Keratinocyte (primary cell): ENCODE measurements at regions not wholly inside any gene's neighbourhood (a gene's known extent, or its start where the extent isn't known, plus 50 kb on each side); places are given as distances from the start of the nearest gene placed in this dataset.

Experiments used
- DNase-seq: peaks from one replicate; pipeline ENCODE4 v3.0.0-alpha.2; 2011; ENCODE audit warnings: low read depth, missing footprints, low spot score
- FAIRE-seq: peaks from 2 replicates; lab custom pipeline; 2011; peaks lifted over from hg19 to GRCh38; lab: Jason Lieb, UNC
- H2AFZ ChIP-seq: 2 replicates; pipeline ENCODE4 v1.6.0; 2012; ENCODE audit warnings: low read length, control low read depth, inconsistent platforms; ENCODE audit not compliant: control insufficient read depth
- H3K27ac ChIP-seq: 2 replicates; pipeline ENCODE4 v1.5.1; 2011; ENCODE audit warnings: low read length; ENCODE audit not compliant: control insufficient read depth, insufficient read depth
- H3K27me3 ChIP-seq: 3 replicates; pipeline ENCODE4 v1.6.0; 2011; ENCODE audit warnings: low read length; ENCODE audit not compliant: control insufficient read depth, insufficient read depth; ENCODE audit errors: extremely low read depth
- H3K36me3 ChIP-seq, 2 experiments: 2 replicates in 1 of 2; 3 replicates in 1 of 2; pipeline ENCODE4 v1.5.1; 2011; ENCODE audit warnings: low read length in 2 of 2, mild to moderate bottlenecking in 1 of 2; ENCODE audit not compliant: control insufficient read depth in 2 of 2, insufficient read depth in 2 of 2; ENCODE audit errors: extremely low read depth in 1 of 2
- H3K4me1 ChIP-seq: 3 replicates; pipeline ENCODE4 v1.5.1; 2011; ENCODE audit warnings: low read length; ENCODE audit not compliant: control insufficient read depth, insufficient read depth; ENCODE audit errors: extremely low read depth
- H3K4me2 ChIP-seq: 3 replicates; pipeline ENCODE4 v1.6.0; 2011; ENCODE audit warnings: low read depth, low read length; ENCODE audit not compliant: control insufficient read depth, insufficient read depth; ENCODE audit errors: extremely low read depth
- H3K4me3 ChIP-seq, 3 experiments: fragments of 200-600 bp in 1 of 3; sonication (generic) in 1 of 3; 2 replicates in 2 of 3; 3 replicates in 1 of 3; pipeline ENCODE4 v1.5.1; 2011 to 2016; ENCODE audit warnings: low read length in 3 of 3, mild to moderate bottlenecking in 3 of 3, control low read depth in 2 of 3, inconsistent platforms in 1 of 3, low read depth in 1 of 3, mixed read lengths in 1 of 3, mixed run types in 1 of 3, moderate library complexity in 1 of 3; ENCODE audit not compliant: control insufficient read depth in 2 of 3, insufficient read depth in 2 of 3; ENCODE audit errors: extremely low read depth in 1 of 3
- H3K79me2 ChIP-seq: 2 replicates; pipeline ENCODE4 v1.6.0; 2012; ENCODE audit warnings: low read length; ENCODE audit not compliant: control insufficient read depth, insufficient read depth
- H3K9ac ChIP-seq: 3 replicates; pipeline ENCODE4 v1.6.0; 2011; ENCODE audit warnings: low read length; ENCODE audit not compliant: control insufficient read depth, insufficient read depth; ENCODE audit errors: extremely low read depth
- H3K9me1 ChIP-seq: 3 replicates; pipeline ENCODE4 v1.6.0; 2011; ENCODE audit warnings: low read length; ENCODE audit not compliant: control insufficient read depth, insufficient read depth; ENCODE audit errors: extremely low read depth
- H3K9me3 ChIP-seq: 2 replicates; pipeline ENCODE4 v1.5.1; 2012; ENCODE audit warnings: low read depth, low read length; ENCODE audit not compliant: control insufficient read depth
- H4K20me1 ChIP-seq: 3 replicates; pipeline ENCODE4 v1.6.0; 2011; ENCODE audit warnings: low read length; ENCODE audit not compliant: control insufficient read depth, insufficient read depth; ENCODE audit errors: extremely low read depth
- CTCF ChIP-seq, 3 experiments: IDR thresholded peaks in 1 of 3; conservative IDR thresholded peaks in 1 of 3; optimal IDR thresholded peaks in 1 of 3; 2 replicates in 2 of 3; 3 replicates in 1 of 3; pipeline versions ENCODE3 to v1.5.1; 2011; ENCODE audit warnings: low read length in 3 of 3, mild to moderate bottlenecking in 3 of 3, moderate library complexity in 2 of 3, control low read depth in 1 of 3, inconsistent platforms in 1 of 3; ENCODE audit not compliant: insufficient read depth in 2 of 3; ENCODE audit errors: extremely low read depth in 1 of 3
- EZH2 ChIP-seq: IDR thresholded peaks from one replicate; pipeline ENCODE4 v1.6.1; 2012; ENCODE audit warnings: inconsistent platforms, mild to moderate bottlenecking, low read length, moderate library complexity
- dilution Hi-C: fragments of 300-500 bp; cut with MboI; formaldehyde crosslinking; loops from one replicate; pipeline ENCODE4 v1.7.0; 2020; ENCODE audit warnings: low sequenced_read_pairs; ENCODE audit not compliant: extremely low pct_ligation_motif_present

DNA sequence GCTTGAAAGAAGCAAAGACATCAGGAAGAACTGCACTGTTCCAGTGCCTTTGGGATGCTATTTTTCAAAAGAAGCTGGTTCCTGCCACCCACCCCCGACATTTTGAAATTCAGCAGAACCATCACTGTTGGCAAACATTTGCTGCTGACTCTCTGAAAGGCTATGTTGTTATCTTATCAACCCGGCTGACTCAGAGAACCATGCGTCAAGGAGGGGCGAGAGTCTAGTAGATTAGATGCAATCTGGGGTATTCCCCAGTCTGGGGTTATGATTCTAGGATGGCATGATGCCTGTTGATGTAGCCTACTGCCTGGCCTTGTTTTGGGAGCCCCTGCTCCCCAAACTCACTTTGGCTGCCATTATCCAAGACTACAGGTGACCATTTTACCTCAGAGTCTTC is 267.8 kb upstream of the RUNX1 start:
- no peaks in the 10 kb centered on the region for H3K36me3 ChIP-seq
- TF ChIP-seq EZH2, result no peak
- TF ChIP-seq CTCF (optimal IDR thresholded peaks at IDR 0.05 in 1 of 3, IDR thresholded peaks at IDR 0.05 in 1 of 3, conservative IDR thresholded peaks at IDR 0.05 in 1 of 3; ENCODE audit: extremely low read depth in 1 of 3, insufficient read depth in 2 of 3, low read length in 3 of 3), result no peak
- H3K9me3 ChIP-seq, result no peaks in the 10 kb centered on the region
- FAIRE-seq, result no peak
- dilution Hi-C loops, result no loop called here
- no peak overlapping the region for H2AFZ ChIP-seq
- no peak overlapping the region for H3K4me2 ChIP-seq
- H4K20me1 ChIP-seq, result no peaks in the 10 kb centered on the region
- H3K79me2 ChIP-seq, result no peaks in the 10 kb centered on the region
- no peak overlapping the region for H3K9ac ChIP-seq
- H3K27me3 ChIP-seq, result no peaks in the 10 kb centered on the region
- H3K27ac ChIP-seq, result no peak overlapping the region
- no peaks in the 10 kb centered on the region for H3K9me1 ChIP-seq
- H3K4me1 ChIP-seq, result peaks cover 11% of the 10 kb centered on the region
- no peak overlapping the region for H3K4me3 ChIP-seq
- DNase-seq, result no peak

DNA sequence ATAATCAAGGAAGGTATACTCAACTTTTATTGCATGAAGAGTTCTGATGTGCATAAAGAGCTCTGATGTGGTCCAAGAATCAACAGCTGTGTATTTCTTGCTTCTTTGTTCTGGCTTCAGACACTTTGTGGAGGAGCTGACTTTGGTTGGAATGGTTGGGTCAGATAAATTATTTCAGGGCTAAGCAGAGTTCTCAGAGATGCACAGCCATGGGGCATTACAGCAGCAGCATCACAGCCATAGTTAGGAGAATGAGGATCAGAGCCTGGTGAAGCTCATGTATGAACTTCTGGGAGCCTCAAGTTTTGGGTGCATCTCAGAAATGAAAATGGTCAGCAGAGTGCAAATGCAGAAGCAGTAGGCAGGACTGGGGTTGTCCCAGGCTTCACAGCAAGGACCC is 267.4 kb upstream of the RUNX1 start:
- H4K20me1 ChIP-seq, result no peaks in the 10 kb centered on the region
- no peak overlapping the region for H3K4me3 ChIP-seq
- FAIRE-seq (no peak), DNase-seq (no peak)
- no peak for TF ChIP-seq CTCF (optimal IDR thresholded peaks at IDR 0.05 in 1 of 3, IDR thresholded peaks at IDR 0.05 in 1 of 3, conservative IDR thresholded peaks at IDR 0.05 in 1 of 3; ENCODE audit: extremely low read depth in 1 of 3, insufficient read depth in 2 of 3, low read length in 3 of 3)
- no peak for TF ChIP-seq EZH2
- no peaks in the 10 kb centered on the region for H3K79me2 ChIP-seq
- no peaks in the 10 kb centered on the region for H3K36me3 ChIP-seq
- dilution Hi-C loops, result no loop called here
- H3K27ac ChIP-seq, result no peak overlapping the region
- H3K9me3 ChIP-seq, result no peaks in the 10 kb centered on the region
- no peak overlapping the region for H3K4me2 ChIP-seq
- no peaks in the 10 kb centered on the region for H3K27me3 ChIP-seq
- H3K9ac ChIP-seq, result no peak overlapping the region
- no peak overlapping the region for H2AFZ ChIP-seq
- H3K9me1 ChIP-seq, result no peaks in the 10 kb centered on the region
- H3K4me1 ChIP-seq, result peaks cover 11% of the 10 kb centered on the region
